ENCODE measurements at regions not wholly inside any gene's neighbourhood (a gene's known extent, or its start where the extent isn't known, plus 50 kb on each side); places are given as distances from the start of the nearest gene placed in this dataset.

GRCh38 chr10:113992471-113993011 lies 51.1 kb upstream of the ADRB1 start:
- Mint-ChIP-seq H3K9me3 (peaks cover 5% of the 10 kb centered on the region), H3K36me3 (no peaks in the 10 kb centered on the region), H3K27me3 (ENCODE audit: low read depth) (peaks cover 15% of the 10 kb centered on the region), H3K4me1 (no peaks in the 10 kb centered on the region), H3K27ac (no peak overlapping the region), H3K4me3 (no peak overlapping the region)
- no peak for DNase-seq (ENCODE audit: low spot score in 2 of 2, unreplicated experiment in 2 of 2)
- no peak for TF ChIP-seq CTCF (IDR thresholded peaks at IDR 0.05; ENCODE audit: unreplicated experiment)

GRCh38 chr10:113993489-113993991 lies 50.1 kb upstream of the ADRB1 start:
- DNase-seq (ENCODE audit: low spot score in 2 of 2, unreplicated experiment in 2 of 2), result no peak
- Mint-ChIP-seq H3K27me3 (ENCODE audit: low read depth) (peaks cover 17% of the 10 kb centered on the region), H3K36me3 (no peaks in the 10 kb centered on the region), H3K9me3 (no peaks in the 10 kb centered on the region), H3K4me1 (no peaks in the 10 kb centered on the region), H3K4me3 (no peak overlapping the region), H3K27ac (no peak overlapping the region)
- TF ChIP-seq CTCF (IDR thresholded peaks at IDR 0.05; ENCODE audit: unreplicated experiment), result no peak

All from mesothelial cell of epicardium (in vitro differentiated cells).